NCI-H1436 (cell line): ENCODE measurements at regions not wholly inside any gene's neighbourhood (a gene's known extent, or its start where the extent isn't known, plus 50 kb on each side); places are given as distances from the start of the nearest gene placed in this dataset.

Experiments
- DNase-seq: peaks from one replicate; lab custom pipeline; 2025; lab: John Stamatoyannopoulos, UW

- no peak for DNase-seq
Measured at GRCh38 chr15:81987628-81988027, 58.2 kb downstream of the MEX3B start.

- DNase-seq, result no peak
Measured at GRCh38 chr15:81983497-81983896, 62.3 kb downstream of the MEX3B start.

GRCh38 chr15:81982808-81983207, 63.0 kb downstream of the MEX3B start:
- no peak for DNase-seq

GRCh38 chr15:81981908-81982307, 63.9 kb downstream of the MEX3B start:
- DNase-seq, result no peak

- DNase-seq, result no peak
Measured at GRCh38 chr15:81977464-81977863, 68.4 kb downstream of the MEX3B start.

- no peak for DNase-seq
Measured at GRCh38 chr15:81968691-81969090, 77.1 kb downstream of the MEX3B start.

GRCh38 chr15:81966631-81967030, 79.2 kb downstream of the MEX3B start:
- DNase-seq, result no peak

- DNase-seq, result no peak
Measured at GRCh38 chr15:81962482-81962881, 83.3 kb downstream of the MEX3B start.

- no peak for DNase-seq
Measured at GRCh38 chr15:81959196-81959595, 86.6 kb downstream of the MEX3B start.

GRCh38 chr15:81957698-81958097, 88.1 kb downstream of the MEX3B start:
- no peak for DNase-seq

GRCh38 chr15:81955382-81956062, 90.3 kb downstream of the MEX3B start:
- DNase-seq, result no peak

GRCh38 chr15:81954158-81954783, 91.5 kb downstream of the MEX3B start:
- DNase-seq, result no peak

GRCh38 chr15:81950841-81951414, 94.9 kb downstream of the MEX3B start:
- DNase-seq, result no peak

GRCh38 chr15:81948751-81949150, 97.1 kb downstream of the MEX3B start:
- DNase-seq, result no peak

- DNase-seq, result no peak
Measured at GRCh38 chr15:81948222-81948621, 97.6 kb downstream of the MEX3B start.

- DNase-seq, result no peak
Measured at GRCh38 chr15:81947548-81947947, 98.3 kb downstream of the MEX3B start.

- DNase-seq, result no peak
Measured at GRCh38 chr15:81945014-81945615, 100.7 kb downstream of the MEX3B start.

GRCh38 chr15:81942655-81943195, 103.1 kb downstream of the MEX3B start:
- no peak for DNase-seq

- DNase-seq, result no peak
Measured at GRCh38 chr15:81942157-81942556, 103.7 kb downstream of the MEX3B start.

GRCh38 chr15:81941479-81941878, 104.3 kb downstream of the MEX3B start:
- DNase-seq, result no peak

- DNase-seq, result no peak
Measured at GRCh38 chr15:81940467-81941451, 105.1 kb downstream of the MEX3B start.
